ENCODE measurements at regions not wholly inside any gene's neighbourhood (a gene's known extent, or its start where the extent isn't known, plus 50 kb on each side); places are given as distances from the start of the nearest gene placed in this dataset.

- Mint-ChIP-seq H3K27ac (no peak overlapping the region), H3K4me3 (no peak overlapping the region), H3K9me3 (no peaks in the 10 kb centered on the region), H3K36me3 (ENCODE audit: low read depth) (no peaks in the 10 kb centered on the region), H3K27me3 (ENCODE audit: insufficient read depth, low read depth, poor library complexity) (no peaks in the 10 kb centered on the region), H3K4me1 (peaks cover 5% of the 10 kb centered on the region)
- Histone ChIP-seq H3K9me2 (ENCODE audit: insufficient read depth) (no peaks in the 10 kb centered on the region; the same call in 1 of the 2 replicates), H3K27me3 (ENCODE audit: insufficient read depth) (no peaks in the 10 kb centered on the region), H4K20me1 (replicated peaks; ENCODE audit: insufficient read depth) (no peaks in the 10 kb centered on the region), H3K36me3 (ENCODE audit: insufficient read depth) (no peaks in the 10 kb centered on the region), H3K4me1 (ENCODE audit: insufficient read depth) (no peaks in the 10 kb centered on the region), H3K4me2 (no peak overlapping the region), H3K4me3 (no peak overlapping the region), H3K27ac (ENCODE audit: low read depth) (no peak overlapping the region), H3F3A (replicated peaks; ENCODE audit: low read depth) (no peaks in the 10 kb centered on the region), H2AFZ (no peak overlapping the region), H3K79me2 (replicated peaks; ENCODE audit: insufficient read depth) (no peaks in the 10 kb centered on the region)
- ATAC-seq (no peak), DNase-seq (ENCODE audit: low spot score) (no peak)
- TF ChIP-seq POLR2AphosphoS5 (IDR thresholded peaks at IDR 0.05; ENCODE audit: low read depth) (no peak), EZH2phosphoT487 (IDR thresholded peaks at IDR 0.05; ENCODE audit: unreplicated experiment) (no peak), EZH2 (IDR thresholded peaks at IDR 0.05; ENCODE audit: low read depth, unreplicated experiment) (no peak), ZNF114 (CRISPR knock-in tag; IDR thresholded peaks at IDR 0.05) (no peak), ETS1 (IDR thresholded peaks at IDR 0.05) (no peak)
Observed at GRCh38 chr10:105986486-105986885, 1178.0 kb downstream of the SORCS1 start.

GRCh38 chr10:105982735-105983134 lies 1181.8 kb downstream of the SORCS1 start:
- Mint-ChIP-seq H3K4me3 (no peak overlapping the region), H3K4me1 (peaks cover 5% of the 10 kb centered on the region), H3K27ac (no peak overlapping the region), H3K27me3 (ENCODE audit: insufficient read depth, low read depth, poor library complexity) (no peaks in the 10 kb centered on the region), H3K36me3 (ENCODE audit: low read depth) (no peaks in the 10 kb centered on the region), H3K9me3 (no peaks in the 10 kb centered on the region)
- H3K27ac ChIP-seq (ENCODE audit: low read depth), result no peak overlapping the region
- no peaks in the 10 kb centered on the region for H3K36me3 ChIP-seq (ENCODE audit: insufficient read depth)
- H3K27me3 ChIP-seq (ENCODE audit: insufficient read depth), result no peaks in the 10 kb centered on the region
- no peak overlapping the region for H3K4me3 ChIP-seq
- no peak overlapping the region for H3K4me2 ChIP-seq
- ATAC-seq (no peak), DNase-seq (ENCODE audit: low spot score) (no peak)
- H3K4me1 ChIP-seq (ENCODE audit: insufficient read depth), result no peaks in the 10 kb centered on the region
- H4K20me1 ChIP-seq (replicated peaks; ENCODE audit: insufficient read depth), result no peaks in the 10 kb centered on the region
- no peak overlapping the region for H2AFZ ChIP-seq
- no peaks in the 10 kb centered on the region for H3K9me2 ChIP-seq (ENCODE audit: insufficient read depth)
- H3F3A ChIP-seq (replicated peaks; ENCODE audit: low read depth), result no peaks in the 10 kb centered on the region
- no peaks in the 10 kb centered on the region for H3K79me2 ChIP-seq (replicated peaks; ENCODE audit: insufficient read depth)
- TF ChIP-seq ZNF462 (CRISPR knock-in tag; IDR thresholded peaks at IDR 0.05) (no peak), POLR2AphosphoS5 (IDR thresholded peaks at IDR 0.05; ENCODE audit: low read depth) (no peak), STAT1 (IDR thresholded peaks at IDR 0.05; ENCODE audit: unreplicated experiment) (no peak), ETS1 (IDR thresholded peaks at IDR 0.05) (no peak), EZH2 (IDR thresholded peaks at IDR 0.05; ENCODE audit: low read depth, unreplicated experiment) (no peak), CTCF (conservative IDR thresholded peaks at IDR 0.05; ENCODE audit: low read depth in 2 of 2) (no peak), EZH2phosphoT487 (IDR thresholded peaks at IDR 0.05; ENCODE audit: unreplicated experiment) (no peak), JUNB (IDR thresholded peaks at IDR 0.05; ENCODE audit: unreplicated experiment) (no peak), ZNF114 (CRISPR knock-in tag; IDR thresholded peaks at IDR 0.05) (no peak), ZNF331 (CRISPR knock-in tag; IDR thresholded peaks at IDR 0.05; ENCODE audit: low read depth) (no peak), CREB1 (CRISPR knock-in tag; IDR thresholded peaks at IDR 0.05; ENCODE audit: low read depth) (no peak)

Data from GM23338 (cell line).